GM18907 (cell line): ENCODE measurements at regions not wholly inside any gene's neighbourhood (a gene's known extent, or its start where the extent isn't known, plus 50 kb on each side); places are given as distances from the start of the nearest gene placed in this dataset.
"Not testable (repeated sequence)": the region's sequence is repeated elsewhere in the genome, so short reads cannot be mapped to it uniquely, and the experiment has no call there.

Experiments used
- ATAC-seq: cut with Tn5 transposase; IDR thresholded peaks from one replicate; pipeline ENCODE4 v1.9.1; 2021; ENCODE audit warnings: mild to moderate bottlenecking, moderate library complexity; ENCODE audit not compliant: unreplicated experiment

DNA sequence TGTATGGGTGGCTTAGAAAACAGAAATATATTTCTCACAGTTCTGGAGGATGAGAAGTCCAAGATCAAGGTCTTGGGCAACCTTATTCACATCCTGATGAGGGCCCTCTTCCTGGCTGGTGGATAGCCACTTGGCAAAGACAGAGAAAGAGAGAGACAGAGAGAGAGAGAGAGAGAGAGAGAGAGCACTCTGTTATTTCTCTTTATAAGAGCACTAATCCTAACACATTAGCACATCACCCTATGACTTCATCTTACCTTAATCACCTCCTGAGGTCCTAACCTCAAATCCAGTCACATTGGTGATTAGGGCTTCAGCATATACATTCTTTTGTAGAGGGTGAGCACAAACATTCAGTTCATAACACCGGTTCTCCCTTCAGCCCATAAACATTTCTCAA lies 430.3 kb downstream of the EFNB2 start:
- no peak for ATAC-seq

DNA sequence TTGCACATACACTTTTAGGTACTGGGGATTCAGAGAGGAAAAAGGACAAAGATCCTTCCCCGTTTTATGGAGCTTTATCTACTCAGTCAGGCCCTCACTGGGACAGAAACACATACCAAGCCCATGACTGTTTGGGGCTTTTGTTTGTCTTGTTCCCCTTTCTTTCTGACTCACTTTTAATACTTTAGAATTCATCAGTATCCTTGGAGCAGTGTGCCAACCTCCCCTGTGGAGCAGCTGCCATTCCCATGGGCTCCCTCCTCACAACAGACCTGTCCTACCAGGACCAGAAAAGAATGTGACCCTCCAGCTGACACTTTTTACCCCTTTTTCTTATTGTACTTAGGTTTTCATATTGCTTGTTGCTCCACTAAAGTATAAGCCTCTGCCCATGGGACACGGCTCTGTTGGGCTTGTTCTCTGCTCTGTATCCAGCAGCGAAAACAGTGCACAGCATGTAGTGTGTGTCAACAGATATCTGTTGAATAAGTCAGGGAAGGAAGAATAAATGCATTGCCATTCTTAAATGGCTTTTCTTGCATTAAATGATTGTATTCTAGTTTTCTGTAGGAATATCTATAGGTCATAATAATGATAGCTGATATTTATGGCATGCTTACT lies 431.1 kb downstream of the EFNB2 start:
- no peak for ATAC-seq

DNA sequence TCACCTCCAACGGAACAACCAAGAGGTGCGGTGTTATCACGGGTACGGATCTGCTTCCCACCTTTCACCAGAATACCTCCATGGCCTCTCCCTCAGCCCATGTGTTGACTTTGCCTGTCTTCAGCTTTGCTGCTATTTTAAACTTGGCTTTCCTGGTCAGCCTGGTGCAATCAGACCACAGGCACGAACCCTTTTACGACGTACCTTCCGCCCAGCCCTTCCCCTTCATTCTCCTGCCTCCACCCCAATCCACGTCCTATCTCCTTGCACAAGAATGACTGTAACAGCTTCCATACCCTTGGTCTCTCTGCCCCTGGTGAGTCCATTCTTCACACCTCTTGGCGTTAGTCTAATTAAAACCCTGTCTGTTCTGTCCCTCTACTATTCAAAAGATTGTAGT lies 431.7 kb downstream of the EFNB2 start:
- ATAC-seq, result no peak

DNA sequence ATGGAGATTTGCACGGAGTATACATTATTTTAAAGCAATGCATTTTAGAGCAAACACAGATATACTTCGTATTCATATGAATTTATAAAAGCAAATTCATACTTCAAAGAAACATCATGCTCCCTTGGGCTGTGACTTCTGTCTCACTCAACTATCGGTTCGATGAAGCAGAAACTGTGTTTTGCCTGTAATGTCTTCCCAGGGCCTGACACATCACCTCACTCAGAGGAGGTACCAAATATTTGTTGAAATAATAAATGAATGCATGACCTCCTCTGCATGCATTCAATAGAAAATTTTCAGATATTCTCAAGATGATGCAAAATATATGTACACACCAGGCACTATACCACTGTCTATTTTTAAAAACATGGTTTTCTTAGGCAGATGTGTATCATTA lies 432.7 kb downstream of the EFNB2 start:
- ATAC-seq, result no peak

DNA sequence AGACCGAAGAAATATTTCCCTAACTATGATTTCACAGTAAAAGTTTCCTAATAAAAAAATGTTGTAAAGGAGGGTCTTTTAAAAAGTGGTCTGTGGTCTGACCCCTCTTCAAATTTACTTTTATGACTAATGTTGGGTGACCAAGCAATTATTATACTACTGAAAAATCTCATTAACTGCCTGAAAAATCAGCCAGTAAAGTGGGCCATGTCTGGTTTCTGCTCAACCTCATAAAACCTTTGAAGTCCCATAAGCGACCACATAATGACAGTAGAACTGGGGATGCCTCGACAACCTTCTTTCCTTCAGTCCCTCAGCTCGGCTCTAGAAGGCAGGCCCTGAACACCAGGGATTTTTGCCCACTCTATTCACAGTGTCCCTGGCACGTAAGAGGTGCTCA lies 434.3 kb downstream of the EFNB2 start:
- no peak for ATAC-seq

DNA sequence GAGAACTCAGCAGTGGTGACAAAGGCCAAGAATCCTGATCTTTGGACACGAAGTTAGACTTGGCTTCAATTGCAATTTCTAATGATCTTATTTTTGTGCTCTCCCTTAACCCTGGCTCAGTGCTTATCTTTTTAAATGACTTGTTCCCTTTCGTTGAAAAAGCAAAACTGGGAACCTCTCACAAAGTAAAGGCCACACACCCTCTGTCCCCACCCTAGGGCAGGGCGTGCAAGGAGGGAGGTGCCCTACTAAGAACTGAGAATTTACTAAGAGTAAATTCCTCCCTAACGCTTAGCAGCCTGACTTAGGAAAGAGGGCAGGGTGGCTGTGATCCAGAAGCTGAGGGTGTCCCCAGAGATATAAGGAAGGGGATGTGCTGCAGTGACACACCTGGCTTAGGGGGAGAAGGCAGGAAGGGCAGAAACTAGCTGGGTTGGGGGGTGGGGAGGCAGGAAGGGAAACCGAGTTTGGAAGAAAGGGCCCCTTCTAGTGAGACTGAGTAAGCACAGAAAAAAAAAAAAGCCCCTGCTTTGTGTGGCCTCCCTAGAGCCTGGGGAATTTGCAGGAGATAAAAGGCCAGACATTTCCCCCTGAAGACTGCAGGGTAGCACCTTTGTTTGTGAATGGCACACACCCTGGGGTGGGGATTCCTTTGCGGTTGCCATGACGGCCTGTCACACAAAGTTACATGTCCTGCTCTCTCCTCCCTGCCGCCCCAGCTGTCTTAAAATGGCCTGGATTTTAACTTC lies 435.1 kb downstream of the EFNB2 start:
- ATAC-seq, result no peak

DNA sequence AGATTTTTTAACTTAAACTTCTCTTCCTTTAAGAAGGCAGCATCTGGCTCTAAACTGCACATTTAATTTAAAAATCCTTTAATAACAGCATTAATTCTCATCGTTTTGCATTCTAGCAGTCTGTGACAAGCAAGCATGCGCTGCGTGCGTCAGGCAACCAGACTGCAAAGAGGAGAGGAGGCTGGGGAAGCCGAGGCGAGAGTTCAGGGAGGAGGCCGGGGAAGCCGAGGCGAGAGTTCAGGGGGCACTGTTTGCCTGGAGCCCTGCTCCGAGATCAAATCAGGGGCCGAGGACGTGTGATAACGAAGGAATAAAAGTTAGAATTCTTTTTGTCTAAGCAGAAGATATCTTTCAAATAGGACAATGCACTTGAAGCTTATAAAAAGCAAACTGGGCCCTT lies 435.7 kb downstream of the EFNB2 start:
- no peak for ATAC-seq

DNA sequence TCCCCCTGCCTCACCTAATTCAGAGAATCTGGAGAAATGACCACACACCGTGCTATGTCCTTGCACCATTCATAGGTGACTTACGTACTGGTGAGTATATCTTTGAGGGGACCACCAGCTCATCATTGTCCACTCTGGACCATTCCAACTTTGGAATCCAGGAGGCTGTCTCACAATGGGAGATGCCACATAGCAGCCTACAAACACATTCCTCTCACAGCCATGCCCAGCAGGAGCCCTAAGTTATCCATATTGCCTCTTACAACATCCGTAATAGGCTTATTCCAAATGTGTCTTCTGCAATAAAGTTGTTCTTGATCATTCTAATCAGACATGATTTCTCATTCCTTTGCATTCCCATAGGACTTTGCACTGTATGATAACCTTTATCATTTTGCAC lies 436.7 kb downstream of the EFNB2 start:
- no peak for ATAC-seq

DNA sequence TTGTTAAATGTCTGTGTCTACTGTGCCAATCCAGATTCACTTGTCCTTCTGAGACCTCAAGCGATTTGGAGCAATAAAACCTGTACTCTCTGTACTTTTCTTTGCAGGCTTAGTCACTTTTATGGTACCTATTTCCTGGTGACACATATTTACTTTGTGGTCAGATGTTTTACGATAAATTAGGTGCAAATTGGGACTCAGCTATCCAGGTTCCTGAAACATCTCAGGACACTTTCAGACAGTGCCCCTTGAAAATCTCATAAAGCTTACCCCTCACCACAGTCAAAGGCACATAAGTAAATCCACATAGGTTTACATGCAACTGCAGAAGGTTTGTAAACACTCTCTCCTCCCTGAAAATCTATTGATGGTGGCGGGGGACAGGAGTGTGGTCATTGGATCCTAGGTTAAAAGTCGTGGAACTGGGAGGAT lies 438.8 kb downstream of the EFNB2 start:
- ATAC-seq, result no peak

DNA sequence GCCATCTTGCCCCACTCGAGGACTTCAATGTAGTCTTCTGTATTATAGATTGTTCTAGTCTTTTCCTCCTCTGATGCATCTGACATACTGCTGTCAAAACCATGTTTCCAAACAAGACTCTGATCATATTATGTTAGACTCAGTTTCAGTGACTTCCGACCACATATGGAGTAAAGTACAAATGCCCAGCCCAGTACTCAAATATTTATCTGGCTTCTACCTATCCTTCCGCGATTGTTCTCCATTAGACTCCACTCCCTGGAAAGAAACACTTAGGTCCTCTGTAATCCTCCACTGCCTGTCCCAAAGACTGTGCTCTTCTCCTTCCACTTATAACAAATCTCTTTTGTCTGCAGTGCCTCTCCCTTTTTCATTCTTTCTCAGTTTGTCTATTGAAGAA lies 439.5 kb downstream of the EFNB2 start:
- no peak for ATAC-seq

DNA sequence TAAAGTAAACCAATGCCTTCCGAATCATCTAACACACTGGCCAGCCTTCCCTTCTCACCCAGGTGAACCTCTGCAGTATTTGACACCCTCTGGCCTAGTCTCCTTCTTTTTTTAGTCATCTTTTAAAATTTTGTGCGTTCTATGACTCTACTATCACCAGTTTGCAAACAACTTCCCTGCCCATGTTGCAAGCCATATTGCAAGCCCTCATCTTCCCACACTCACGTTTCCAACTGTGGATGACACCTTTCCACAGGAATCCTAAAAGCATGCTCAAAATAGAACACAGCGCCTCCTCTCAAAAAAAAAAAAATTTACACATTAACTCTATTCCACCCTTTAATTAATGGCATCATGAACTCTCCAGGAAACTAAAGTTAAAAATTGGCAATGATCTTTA lies 440.1 kb downstream of the EFNB2 start:
- ATAC-seq, result no peak

DNA sequence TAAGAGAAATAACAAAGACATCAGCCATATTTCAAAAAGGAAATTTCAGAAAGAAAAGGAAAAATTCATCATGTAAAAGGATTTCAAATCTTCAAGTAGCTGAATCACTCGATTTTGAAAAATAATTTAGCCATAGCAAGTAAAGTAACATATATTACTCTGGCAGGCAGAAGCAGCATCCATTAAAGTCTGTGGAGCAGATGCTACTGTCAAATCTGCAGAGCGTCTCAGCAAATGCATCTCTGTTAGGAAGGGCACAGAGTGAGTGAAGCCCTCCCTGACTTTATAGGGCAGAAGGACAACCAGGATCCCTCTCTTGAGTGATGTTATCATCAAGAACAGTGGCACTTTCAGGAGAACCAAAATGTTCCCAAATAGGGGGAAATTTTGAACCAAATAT lies 445.5 kb downstream of the EFNB2 start:
- no peak for ATAC-seq

DNA sequence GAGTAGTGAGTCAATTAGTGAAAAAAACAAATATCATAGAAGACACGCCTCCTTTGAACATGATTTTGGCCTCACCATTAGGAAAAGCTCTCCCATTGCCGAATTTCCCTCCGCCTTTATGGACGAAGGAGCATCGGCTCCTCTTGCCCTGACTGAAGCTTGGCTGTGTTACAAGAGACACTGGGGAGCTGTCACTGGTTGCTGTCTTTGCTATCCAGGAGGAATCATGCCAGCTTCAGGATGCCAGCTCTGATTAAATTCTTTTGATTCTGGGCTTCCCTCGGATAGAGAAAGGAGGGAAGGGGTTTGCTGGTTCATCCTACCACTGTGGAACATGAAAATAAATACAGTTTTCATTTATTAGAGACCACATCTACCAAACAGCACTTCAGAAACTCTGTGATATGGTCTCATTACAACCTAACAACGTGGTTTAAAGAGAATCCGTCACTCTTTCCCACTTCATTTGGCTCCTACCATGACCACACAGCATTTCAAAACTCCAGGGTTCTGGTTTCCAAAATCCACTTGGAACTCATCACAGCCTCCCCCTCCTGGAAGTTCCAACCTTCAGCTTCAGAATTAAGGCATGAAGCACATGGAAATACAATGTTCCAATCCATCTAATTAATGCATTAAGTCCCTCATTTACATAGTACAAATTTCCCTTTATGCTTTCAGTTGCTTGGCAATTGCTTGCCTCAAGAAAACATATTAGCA lies 446.0 kb downstream of the EFNB2 start:
- ATAC-seq, result no peak

DNA sequence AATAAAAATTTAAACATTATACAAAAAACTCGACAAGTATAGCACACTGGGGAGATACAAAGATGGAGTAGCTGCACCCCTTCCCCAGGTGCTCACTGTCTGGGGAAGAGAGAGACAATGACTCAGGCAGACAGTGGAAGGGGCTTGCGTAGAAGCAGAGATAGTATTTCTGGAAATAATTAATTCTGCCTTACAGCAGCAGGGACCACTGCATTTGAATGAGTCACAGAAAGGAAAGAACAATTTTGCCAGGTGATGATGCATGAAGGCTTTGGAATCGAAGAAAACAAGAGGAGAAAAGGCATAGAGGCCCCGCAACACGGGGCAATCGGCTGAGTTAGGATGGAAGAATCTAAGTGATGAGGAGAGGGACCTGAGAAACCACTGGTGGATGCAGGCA lies 447.4 kb downstream of the EFNB2 start:
- no peak for ATAC-seq

DNA sequence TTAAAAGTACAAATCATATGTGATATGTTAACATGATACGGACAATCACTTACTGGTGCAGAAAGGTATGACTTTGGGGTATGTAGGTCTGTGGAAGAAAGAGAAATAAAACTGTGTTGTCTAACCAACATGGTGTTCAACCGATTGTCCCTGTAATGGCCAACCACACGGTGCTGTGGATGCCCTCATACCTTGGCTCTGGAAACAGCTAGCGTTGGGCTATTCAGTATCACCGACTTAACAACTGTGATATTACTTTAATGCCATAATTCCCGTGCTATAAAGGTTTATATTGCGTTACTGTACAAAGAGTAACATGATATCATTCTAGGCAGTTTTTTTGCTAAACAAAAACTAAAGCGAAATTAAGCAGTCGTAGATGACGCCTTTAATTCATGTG lies 448.3 kb downstream of the EFNB2 start:
- ATAC-seq, result no peak

DNA sequence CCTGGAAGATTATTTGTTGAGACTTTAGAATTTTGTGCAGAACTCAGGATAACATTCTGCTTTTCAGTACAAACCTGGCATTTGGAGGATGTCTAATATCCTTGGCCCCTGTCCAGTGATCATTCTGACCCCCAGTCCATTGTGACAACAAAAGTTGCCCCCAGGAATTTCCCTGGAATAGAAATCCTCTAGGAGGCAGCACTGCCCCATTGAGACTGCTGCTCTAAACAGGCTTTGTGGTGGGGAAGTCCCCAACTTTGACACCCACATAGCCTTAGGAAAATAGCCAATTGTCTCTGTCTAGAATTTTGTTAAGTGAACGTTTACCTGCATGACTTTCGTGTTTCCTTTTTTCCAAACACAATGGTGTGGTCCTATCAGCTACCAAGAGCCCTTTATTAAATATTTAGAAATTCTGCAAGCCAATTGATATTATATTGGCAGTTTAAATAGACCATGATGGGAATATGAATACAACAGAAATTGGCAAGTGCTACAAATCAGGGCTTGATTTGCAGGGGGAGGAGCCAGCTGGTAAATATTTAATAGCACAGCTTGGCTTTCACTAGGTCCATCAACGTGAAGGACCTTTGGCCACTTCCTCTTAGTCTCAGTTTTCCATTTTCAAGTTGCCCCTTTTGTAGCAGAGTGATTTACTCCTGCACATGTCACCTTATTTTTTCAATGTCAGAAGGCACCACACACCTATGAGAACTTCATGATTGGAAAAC lies 451.7 kb downstream of the EFNB2 start:
- ATAC-seq, result peak; percentile 66

DNA sequence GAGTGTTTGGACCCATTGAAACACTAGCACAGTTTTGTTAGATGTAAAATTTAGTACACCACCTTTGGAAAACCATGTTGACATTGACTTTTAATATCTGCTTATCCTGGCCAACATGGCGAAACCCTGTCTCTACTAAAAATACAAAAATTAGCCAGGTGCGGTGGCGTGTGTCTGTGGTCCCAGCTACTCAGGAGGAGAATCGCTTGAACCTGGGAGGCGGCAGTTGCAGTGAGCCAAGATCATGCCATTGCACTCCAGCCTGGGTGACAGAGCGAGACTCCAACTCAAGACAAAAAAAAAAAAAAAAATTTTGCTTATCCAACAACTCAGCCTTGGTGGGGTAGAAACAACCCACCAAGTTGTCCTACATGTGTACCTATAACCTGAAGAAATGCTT lies 454.2 kb downstream of the EFNB2 start:
- not testable (repeated sequence) for ATAC-seq

DNA sequence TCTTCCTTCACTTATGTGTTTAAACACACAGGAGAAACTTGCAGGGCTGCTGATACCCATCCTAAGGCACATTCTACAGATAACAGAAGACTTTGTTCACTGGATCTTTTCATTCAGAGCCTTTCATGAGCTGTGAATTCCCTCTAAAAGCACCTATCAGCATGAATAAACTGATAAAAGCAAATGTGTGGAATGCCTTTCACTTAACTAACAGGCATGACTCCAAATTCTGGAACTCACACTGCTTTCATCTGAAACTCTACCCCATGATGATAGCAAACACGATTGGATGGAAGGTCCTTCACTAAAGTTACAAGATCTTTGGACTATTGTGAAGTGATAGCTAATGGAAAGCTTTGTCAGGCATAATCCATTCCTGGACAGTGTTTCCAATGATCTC lies 457.3 kb downstream of the EFNB2 start:
- ATAC-seq, result no peak

DNA sequence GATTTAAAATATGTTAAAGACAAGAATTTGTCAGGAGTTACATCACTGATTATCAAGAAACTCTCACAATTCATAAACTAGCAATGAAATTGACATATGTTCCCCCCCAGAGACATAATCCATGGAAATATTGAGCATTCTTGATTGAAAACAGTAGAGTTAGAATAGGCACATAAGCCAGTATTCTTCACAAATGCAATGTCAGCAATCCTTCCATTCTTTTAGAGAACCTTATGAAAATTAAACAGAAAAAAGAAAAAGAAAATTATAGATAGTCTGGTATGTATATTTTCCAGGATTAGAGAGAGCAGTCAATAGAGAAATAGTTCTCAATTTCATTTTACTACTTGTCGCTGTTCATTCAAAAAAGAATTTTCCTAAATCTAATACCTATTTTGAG lies 458.4 kb downstream of the EFNB2 start:
- no peak for ATAC-seq

DNA sequence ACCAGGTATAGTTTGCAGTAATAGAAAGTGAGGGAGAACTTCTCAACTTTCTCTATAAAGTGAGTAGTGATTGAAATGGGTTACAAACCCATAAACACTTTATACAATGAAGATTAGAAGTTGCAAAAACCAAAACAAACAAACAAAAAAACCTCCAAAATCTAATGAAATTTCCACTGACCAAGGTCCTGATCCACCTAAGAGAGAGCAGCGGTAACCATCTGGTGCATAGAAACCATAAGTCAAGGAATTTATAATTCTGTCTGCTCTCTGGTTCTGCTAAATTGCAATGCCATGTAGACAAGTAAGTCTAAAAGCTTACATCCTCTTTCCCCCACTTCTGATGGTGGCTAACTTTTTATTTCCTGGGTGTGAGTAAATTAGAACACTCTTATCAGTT lies 463.4 kb downstream of the EFNB2 start:
- no peak for ATAC-seq

DNA sequence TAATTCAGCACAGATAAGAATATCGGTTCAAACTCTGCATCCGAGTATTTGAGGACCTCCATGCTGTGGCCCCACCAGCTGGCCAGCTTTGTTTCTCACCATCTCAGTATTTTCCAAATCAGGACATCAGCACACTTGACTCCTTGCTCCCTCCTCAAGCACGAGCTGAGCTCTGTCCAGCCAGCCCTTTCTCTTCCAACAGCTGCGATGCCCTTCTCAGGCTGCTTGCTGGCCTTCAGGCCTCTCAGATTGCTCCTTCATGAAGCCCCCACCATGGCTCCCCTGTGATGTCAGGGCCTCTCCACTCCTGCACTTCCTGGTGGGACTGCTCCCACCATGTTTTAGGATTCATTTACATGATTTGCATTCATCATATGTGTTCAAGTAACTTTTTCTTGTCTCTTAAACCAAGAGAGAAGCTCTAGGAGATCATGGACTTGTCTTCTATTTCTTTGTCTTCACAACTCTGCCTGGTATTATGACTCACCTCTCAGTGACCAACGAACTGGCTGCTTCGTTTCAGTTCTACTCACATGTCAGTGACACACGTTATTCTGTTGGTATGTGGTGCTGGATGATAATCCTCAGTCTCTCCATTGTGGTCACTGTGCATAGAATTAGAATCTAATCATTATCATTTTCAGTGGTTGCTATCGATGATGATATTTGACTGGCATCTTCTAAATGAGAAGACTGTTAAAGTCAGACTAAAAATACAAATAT lies 471.7 kb downstream of the EFNB2 start:
- no peak for ATAC-seq
